GM03348 (cell line): ENCODE measurements at regions not wholly inside any gene's neighbourhood (a gene's known extent, or its start where the extent isn't known, plus 50 kb on each side); places are given as distances from the start of the nearest gene placed in this dataset.
"Not testable (repeated sequence)": the region's sequence is repeated elsewhere in the genome, so short reads cannot be mapped to it uniquely, and the experiment has no call there.

Experiments used
- DNase-seq: peaks from one replicate; pipeline ENCODE4 v3.0.0; 2012; ENCODE audit warnings: low spot score

DNA sequence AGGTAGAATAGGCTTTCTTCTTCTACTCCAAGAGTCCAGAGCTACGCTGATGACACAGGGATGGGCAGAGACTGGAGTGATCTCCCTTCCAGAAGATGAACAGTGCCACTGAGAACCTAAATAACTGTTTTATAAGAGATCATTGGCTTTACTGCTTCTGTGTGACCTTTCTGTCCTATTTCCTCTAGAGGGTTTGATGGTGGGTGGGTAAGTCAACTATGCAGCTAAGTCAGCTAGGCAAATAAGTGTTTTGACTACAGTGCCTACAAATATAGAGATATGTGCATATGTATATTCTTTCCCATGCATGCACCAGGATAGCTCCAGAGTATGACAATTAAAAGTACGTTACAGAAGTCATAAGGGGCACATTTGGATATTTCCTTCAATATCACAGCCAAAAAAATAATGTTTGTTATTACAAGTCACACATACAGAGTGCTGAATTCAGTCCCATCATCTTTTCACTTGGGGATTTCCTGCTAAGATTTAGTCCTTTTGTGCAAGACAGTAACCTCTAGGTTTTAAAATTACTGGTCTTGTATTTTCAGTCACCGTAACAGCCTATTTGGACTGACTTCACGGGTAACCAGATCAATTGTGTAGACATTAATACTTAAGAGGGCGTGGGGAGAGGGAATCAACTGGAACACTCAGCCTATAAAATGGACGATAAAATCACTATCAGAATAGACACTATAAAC, 412.6 kb upstream of the SOX5 start:
- DNase-seq: no peak

DNA sequence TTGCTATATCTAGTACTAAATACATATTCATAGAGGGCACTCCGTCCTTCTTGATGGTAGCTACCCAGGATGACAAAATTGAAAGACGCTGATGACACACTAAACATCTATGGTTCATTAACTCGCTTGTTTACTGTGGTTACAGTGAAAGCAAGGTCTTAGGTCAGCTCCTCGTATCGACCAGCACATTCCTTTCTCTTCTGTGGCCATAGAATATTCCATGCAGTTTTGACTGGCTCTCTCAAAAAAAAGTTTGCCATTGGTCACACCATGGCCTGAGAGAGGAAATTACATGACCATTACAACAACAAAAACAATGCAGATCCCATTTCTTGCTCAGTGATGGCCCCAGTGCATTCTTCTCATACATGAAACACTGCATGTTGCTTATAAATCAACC, 411.4 kb upstream of the SOX5 start:
- DNase-seq: no peak

DNA sequence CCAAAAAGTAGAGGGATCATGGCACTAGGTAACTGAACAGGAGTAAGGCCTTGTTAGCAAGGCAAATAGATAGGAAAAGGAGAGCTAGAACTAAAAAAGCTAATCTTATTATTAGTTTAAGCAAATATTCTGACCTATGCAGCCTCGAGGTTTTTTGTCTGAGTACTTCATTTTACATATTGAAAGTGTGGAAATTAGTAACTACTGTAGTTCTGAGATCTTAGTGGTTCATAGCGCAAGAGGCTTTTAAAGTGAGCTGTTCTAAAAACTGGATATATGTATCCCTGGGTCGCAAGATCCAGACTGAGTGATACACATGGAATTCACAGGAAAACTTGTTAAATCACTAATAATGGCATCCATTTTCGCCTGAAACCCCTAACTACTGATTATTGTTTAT, 411.0 kb upstream of the SOX5 start:
- no peak for DNase-seq

DNA sequence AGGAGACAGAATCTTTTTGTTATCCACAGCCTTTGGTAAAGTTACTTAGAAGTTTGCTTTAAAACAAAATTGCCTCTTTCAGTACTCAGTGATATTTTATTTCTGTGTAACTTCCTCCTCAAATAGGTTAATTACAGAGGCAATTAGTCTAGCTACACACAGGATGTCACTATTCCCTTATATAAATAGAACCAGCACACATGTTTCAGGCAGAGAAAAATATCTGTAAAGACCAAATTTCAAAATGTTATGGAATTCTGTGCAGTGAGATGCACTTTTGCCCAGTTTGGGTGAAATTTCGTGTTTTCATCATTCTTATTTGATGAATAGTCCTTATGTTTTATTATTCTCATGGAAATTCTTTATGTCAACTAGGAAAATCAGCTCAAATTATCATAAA, 410.6 kb upstream of the SOX5 start:
- DNase-seq: no peak

DNA sequence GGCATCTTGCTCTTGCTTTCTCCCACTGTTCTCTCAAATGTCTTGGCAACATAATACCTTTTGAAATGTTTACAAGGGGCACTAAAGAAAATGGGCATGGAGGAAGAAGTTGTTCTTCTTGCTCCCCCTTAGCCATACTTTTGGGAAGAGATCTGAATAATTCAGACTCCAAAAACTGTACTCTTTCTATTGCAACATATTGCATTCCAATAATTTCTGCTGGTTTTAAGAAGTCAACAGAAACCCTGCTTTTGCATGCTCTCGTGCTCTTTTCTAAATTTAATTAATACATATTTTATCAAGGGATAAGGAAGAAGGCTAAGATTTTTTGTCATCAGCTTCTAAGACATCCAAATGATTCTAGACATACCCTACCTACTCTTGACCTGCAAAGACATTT, 409.9 kb upstream of the SOX5 start:
- DNase-seq: no peak

DNA sequence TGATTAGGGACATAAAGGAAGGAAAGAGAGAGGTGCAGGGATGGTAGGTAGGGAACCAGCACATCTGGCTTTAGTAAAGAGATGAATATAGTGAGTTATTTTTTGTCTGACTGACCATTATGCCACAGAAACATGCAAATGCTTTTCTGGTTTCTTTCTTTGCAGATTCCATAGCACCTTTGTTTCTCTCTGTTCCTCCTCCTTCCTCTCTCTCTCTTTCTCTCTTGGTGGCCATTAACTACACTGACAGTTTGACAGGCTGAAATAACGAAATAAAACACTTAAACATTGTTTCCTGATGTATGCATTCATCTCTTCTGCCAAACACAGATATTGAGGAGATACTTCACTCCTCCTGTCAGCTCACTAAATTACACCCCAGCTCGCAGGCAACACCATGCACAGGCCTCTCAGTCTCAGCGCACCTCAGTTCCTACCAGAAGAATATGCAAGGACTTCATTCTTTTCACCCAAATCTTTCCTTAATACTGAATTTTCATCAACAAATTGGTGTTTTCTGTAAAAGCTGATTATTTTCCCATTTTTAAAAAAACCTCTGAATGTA, 406.9 kb upstream of the SOX5 start:
- DNase-seq: no peak

DNA sequence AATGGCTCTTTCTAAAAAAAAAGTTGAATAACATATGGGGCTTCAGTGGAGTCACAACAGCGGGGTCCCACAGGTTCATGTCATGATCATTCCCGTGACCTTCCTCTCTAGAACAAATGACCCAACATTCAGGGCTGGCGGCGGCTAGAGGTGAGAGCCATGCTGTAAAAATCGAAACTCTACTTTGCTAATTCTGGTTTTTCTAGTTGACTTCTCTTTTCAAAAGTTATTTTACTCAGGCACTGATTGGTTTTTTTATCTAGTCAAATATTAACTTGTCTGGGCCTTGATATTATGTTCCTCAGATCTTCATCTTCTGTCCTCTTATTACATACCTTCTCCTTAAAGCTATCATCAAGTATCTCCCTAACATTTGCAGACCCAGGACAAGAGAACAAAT, 402.9 kb upstream of the SOX5 start:
- no peak for DNase-seq

DNA sequence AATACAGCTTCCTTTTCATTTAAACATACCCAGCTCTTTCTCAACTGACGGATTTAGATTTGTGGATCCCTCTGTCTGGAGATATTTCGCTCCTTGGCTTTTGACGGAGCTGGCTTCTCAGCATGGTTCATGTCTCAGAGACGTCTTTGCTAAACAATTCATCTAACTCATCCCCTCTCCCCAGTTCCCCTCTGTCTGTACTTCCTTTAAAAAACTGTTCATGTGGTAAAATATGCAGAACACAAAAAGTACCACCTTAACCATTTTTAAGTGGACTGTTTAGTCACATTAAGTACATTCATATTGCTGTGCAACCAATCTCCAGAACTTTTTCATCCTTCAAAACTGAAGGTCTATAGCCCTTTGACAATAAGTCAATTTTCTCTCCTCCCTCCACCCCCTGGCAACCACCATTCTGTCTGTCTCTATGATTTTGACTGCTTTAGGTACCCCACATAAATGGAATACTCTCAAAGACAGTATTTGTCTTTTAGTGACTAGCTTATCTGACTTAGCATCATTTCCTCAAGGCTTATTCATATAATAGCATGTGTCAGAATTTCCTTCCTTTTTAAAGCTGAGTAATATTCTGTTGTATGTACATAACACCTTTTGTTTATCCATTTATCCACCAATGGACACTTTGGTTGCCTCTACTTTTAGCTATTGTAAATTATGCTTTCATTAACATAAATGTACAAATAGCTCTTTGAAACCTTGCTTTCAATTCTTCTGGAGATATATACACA, 399.8 kb upstream of the SOX5 start:
- no peak for DNase-seq

DNA sequence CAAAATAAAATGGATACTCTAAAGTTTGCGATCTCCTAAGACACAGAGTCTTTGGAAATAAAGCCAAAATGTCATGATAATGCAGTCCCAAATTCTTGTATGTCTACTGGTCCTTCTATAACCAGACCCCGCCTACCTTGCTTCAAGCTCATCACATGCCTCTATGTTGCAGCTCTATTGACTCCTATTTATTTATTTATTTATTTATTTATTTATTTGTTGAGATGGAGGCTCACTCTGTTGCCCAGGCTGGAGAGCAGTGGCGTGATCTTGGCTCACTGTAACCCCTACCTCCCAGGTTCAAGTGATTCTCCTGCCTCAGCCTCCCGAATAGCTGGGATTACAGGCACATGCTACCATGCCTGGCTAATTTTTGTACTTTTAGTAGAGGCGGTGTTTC, 398.7 kb upstream of the SOX5 start:
- not testable (repeated sequence) for DNase-seq

DNA sequence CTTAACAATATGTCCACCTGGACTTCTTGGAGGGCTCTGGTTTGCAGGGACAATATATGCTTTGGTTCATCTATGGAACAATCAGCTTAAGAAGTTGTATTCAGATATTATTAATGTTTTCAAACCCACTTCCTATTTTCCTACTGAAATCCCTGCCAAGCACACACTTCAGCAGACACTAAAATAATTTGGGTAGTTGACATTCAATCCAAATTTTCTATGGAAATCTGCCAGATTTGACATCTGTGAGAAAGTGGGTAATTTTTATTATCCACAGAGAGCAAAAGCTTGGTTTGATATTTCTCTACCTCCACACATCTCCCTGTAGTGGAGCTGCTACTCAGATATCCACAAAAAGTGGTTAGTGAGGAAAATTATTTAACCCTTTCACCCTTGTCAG, 378.8 kb upstream of the SOX5 start:
- DNase-seq: no peak

DNA sequence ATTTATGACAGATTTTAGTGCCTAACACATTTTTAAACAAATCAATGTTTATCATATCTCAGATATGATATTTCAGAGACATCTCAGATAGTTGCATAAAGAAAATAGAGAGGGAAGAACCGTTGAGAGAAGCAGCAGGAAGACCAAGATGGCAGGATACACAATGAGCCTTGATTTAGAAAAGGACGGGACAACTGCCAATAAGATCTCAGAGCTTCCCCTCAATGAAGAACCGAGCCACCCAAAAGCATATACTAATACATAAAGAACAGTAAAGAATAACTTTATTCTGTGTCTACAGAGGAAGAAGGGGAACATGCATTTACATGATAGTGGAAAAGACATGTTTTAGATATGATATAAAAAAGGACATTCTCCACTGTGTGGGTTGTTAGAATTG, 375.9 kb upstream of the SOX5 start:
- DNase-seq: no peak

DNA sequence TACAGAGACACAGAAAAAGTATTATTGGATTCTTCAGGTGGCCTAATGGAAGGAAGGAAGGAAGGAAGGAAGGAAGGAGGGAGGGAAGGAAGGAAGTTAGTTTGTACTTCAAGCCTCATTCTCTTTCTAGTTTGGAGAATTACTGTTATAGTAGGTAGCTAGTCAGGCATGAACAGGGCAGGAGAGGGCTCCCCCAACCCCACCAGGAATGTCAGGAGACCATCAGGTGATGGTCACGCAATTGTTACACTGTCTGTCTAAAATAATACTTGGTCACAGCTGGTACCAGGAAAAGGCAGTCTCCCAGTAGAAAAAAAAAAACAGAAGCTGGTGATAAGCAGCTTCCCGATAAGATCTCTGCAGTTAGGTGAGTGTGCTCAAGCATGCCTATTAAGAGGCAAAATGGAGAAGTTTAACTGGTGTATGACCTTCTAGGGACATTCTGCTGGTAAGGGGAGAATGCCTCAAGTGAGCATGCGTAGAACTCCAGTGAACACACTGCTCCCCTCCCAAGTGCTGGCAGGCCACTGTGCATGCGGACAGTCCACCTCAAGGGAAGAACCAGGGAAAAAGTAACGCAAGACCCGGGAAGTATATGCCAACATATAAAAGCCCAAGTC, 358.4 kb upstream of the SOX5 start:
- DNase-seq: no peak

DNA sequence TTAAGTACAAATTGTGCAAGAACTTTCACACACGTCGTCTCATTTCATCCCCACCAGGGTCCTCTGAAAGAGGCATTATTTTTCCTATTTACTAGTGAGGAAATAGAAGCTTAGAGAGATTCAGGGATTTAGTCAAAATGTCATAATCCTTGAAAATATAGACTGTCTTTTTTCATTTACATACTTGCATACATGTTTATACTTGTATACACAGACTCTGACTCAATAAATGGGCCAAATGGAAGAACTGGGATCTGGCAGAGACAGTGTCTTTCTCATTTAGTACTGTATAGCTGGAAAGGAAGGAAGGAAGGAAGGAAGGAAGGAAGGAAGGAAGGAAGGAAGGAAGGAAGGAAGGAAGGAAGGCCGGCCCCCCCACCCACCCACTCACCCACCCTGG, 357.7 kb upstream of the SOX5 start:
- no peak for DNase-seq

DNA sequence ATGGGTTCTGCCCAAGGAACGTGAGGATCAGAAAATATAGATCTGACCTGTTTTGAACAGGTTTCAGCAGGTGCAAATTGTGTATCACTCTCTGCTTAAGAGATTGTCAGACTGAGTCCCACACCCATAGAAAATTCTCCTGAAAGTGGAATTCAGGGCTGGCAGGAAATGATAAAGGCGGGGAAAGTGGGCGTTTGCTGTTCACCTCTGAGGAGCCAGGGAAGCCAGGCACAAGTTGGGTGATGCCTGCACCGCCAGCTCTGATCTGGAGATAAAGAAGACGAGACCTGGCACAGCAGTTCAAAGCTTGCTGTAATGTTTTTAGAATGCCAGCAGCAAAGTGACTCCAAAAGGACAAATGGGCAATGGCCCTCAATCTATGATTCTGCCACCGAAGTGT, 356.5 kb upstream of the SOX5 start:
- DNase-seq: no peak

DNA sequence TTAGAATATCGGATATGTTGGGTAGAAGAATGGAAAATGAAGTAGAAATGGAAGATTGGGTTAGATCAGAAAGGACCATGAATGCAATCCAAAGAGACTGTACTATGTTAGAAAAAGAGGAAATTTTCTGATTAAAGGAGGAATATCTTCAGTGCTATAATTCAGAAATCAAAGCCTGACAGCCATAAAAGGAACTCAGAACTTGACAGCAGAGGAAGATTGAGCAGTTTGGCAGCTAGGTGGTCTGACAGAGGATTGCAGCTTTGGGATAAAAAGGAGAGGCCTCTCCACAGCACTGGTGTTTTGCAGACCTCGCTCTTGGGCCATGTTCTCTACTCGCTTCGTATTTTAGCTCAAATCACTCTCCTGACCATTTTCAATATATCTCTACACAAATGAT, 354.8 kb upstream of the SOX5 start:
- no peak for DNase-seq

DNA sequence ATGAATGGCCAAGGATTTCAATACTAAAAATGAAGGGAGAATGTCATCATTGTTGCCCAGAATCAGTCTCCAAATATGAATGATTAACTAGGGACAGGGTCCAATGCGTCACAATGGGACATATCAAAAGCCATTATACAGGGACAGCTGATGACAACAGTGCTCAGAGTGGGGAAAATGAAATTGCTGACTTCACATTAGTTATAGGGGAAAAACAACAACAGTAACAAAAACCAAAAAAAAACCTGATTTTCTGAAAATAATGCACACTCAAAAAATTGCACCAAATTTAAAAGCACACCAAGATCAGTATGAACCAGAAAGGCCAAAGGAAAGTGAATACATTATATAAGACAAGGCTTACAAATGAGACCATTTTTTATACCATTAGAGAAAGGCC, 353.2 kb upstream of the SOX5 start:
- DNase-seq: no peak

DNA sequence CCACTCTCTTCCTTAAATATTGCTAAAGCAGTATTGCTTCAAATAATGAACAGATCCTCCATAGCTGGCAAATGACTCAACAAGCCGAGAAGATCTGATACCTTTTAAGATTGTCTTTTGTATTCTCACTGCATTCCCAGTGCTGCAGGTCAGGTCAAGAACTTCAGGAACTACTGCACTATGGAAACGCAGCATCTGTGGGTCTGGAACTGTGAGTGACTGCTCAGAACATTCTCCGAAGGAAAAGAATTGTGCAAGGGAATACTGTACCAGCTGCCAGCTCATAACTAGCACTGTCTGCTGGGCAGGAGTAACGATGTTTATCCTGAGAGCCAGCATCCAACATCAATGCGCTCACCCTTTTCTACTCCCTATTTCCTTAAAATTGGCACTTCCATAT, 348.0 kb upstream of the SOX5 start:
- DNase-seq: no peak

DNA sequence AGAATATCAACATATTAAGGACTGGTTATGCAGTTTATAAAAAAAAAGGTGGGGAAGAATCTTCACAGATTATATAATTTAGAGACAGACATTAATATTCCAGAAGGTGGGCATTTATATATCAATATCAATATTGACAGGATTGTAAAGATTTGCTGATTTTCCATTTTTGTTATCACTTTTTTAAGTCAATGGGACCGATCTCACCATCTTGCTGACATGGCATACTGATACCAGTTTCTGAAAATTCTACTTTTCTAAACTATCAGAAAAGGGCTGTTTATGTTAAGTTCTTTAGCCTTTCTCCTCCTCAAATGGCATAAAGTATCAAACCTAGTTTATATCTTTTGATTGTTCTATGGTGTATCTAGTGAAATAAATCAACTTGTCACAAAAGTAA, 344.1 kb upstream of the SOX5 start:
- no peak for DNase-seq

DNA sequence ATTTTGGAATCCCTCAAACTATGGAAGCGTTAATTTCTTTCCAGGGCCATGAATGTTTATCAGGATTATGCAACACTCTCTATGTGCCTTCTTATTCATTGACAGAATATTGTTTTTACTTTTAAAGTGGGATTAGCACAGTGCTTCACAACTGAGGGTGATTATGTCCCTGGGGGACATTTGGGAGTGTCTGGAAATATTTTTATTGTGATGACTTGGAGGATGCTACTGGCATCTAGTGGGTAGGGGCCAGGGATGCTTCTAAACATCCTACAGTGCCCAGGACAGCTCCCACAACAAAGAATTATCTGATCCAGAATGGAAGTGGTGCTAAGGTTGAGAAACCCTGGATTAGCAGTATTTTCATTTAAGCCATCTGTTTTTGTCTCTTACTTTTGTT, 338.5 kb upstream of the SOX5 start:
- DNase-seq: no peak

DNA sequence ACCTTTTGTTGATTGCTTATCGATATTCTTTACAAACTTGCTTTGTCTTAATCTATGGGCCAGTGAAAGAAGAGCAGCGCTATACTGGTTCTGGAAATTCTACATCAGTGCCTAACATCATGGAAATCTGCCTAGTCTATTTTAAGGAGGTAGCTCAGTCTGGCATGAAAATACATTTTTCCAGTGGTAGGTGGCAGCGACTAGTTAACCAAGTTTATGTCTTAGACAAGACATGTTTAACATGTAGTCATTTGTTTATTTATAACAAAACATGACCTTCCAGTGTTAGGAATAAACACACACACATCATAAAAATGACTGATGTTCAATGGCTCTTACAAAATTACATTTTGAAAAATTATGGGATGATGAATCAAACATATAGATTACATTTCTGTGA, 336.0 kb upstream of the SOX5 start:
- DNase-seq: no peak

DNA sequence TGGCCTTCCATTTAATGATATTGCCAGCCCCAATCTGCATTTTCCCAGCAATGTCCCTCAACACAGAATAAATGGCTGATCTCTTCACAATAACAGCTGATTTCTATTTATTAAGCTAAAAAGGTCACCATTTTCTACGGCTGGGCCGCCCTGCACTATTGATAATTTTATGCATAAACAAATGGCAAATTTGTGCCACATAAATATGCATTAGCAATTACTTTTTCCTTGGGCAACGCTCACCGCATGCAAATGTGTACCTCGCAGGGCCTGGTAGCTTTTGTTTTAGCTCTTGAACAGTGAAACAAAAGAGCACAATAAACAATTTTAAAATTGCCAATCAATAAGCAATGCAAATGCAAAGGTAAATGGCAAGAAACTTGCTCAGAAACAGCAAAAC, 331.9 kb upstream of the SOX5 start:
- no peak for DNase-seq

DNA sequence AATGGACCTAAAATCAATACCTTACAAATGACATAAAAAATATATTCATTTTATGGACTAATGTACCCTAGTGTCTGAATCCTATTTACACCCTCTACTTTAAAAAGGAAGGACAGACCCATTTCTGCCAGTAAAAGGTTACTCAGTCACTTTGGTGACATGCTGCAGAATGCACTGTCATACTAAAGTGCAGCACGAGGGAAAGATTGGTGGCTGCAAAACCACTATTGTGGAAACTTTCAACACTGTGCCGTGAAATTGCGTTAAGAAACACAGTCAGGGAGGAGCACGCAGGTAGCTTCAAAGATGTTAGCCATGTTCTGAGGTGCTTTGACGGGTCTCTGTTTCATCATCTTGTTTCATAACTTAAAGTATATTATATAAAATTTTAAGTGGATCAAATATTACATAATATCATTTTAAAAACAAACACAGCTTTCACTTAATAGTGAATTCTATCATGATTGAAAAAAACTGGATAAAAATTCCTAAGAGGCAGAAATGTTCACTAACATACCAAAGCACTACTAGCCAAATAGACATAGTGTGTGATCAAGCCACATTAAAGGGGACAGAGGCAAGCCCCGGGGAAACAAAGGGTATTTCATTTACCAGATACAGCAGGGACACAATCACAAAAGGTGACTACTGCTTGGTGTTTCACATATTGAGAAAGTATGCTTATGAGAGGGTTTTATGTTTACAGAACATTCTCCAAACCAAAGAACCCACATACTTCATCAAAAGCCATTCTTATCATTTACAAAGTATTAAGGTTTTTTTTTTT, 330.8 kb upstream of the SOX5 start:
- DNase-seq: no peak

DNA sequence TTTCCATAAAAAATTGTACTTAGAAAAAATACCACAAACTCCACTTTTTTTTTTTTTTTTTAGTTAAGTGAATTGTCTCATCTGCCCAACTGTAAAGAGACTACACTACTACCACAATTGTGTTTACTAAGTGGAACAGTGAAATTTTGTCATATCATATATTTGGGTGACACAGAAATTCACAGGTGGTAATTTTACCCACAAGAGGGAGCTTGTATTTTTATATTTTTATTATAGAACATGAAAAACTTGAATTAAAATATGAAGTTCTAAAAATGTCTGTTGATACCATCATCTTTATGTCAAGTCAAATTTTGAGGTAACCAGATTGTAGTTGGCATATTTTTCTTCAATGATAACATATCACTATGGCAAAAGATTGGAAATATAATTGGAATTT, 329.4 kb upstream of the SOX5 start:
- DNase-seq: no peak
